ENCODE measurements at regions not wholly inside any gene's neighbourhood (a gene's known extent, or its start where the extent isn't known, plus 50 kb on each side); places are given as distances from the start of the nearest gene placed in this dataset.

- DNase-seq (ENCODE audit: low read depth): no peak
- H3K4me3 ChIP-seq (ENCODE audit: low read depth, low read length): no peak overlapping the region
- TF ChIP-seq CTCF (IDR thresholded peaks at IDR 0.05; ENCODE audit: low read depth, low read length, missing control alignments): no peak
Observed at GRCh38 chr18:51754566-51754965, 557.1 kb upstream of the MEX3C start.

GRCh38 chr18:51757255-51757924, 559.9 kb upstream of the MEX3C start:
- DNase-seq (ENCODE audit: low read depth): no peak
- H3K4me3 ChIP-seq (ENCODE audit: low read depth, low read length): no peak overlapping the region
- no peak for TF ChIP-seq CTCF (IDR thresholded peaks at IDR 0.05; ENCODE audit: low read depth, low read length, missing control alignments)

GRCh38 chr18:51762373-51762772, 564.9 kb upstream of the MEX3C start:
- DNase-seq (ENCODE audit: low read depth): no peak
- H3K4me3 ChIP-seq (ENCODE audit: low read depth, low read length): no peak overlapping the region
- no peak for TF ChIP-seq CTCF (IDR thresholded peaks at IDR 0.05; ENCODE audit: low read depth, low read length, missing control alignments)

GRCh38 chr18:51765606-51766360, 568.3 kb upstream of the MEX3C start:
- no peak for DNase-seq (ENCODE audit: low read depth)
- TF ChIP-seq CTCF (IDR thresholded peaks at IDR 0.05; ENCODE audit: low read depth, low read length, missing control alignments): no peak
- no peak overlapping the region for H3K4me3 ChIP-seq (ENCODE audit: low read depth, low read length)

- TF ChIP-seq CTCF (IDR thresholded peaks at IDR 0.05; ENCODE audit: low read depth, low read length, missing control alignments): no peak
- no peak overlapping the region for H3K4me3 ChIP-seq (ENCODE audit: low read depth, low read length)
- peak; percentile 37 for DNase-seq (ENCODE audit: low read depth)
Observed at GRCh38 chr18:51767293-51767692, 569.8 kb upstream of the MEX3C start.

- TF ChIP-seq CTCF (IDR thresholded peaks at IDR 0.05; ENCODE audit: low read depth, low read length, missing control alignments): no peak
- H3K4me3 ChIP-seq (ENCODE audit: low read depth, low read length): no peak overlapping the region
- DNase-seq (ENCODE audit: low read depth): no peak
Observed at GRCh38 chr18:51778115-51778514, 561.9 kb upstream of the DCC start.

All from GM12864 (cell line).